DND-41 (cell line): ENCODE measurements at regions not wholly inside any gene's neighbourhood (a gene's known extent, or its start where the extent isn't known, plus 50 kb on each side); places are given as distances from the start of the nearest gene placed in this dataset.

Experiments
- EZH2 ChIP-seq: IDR thresholded peaks from 3 replicates; pipeline ENCODE4 v1.6.1; 2012; ENCODE audit warnings: borderline replicate concordance, low read depth, mild to moderate bottlenecking, moderate library complexity, low read length, inconsistent platforms; ENCODE audit not compliant: severe bottlenecking
- TF ChIP-seq, protein P1 (sequence below): IDR thresholded peaks from 2 replicates; pipeline ENCODE4 v1.5.1; 2012; ENCODE audit warnings: borderline replicate concordance, low read length, moderate library complexity, mild to moderate bottlenecking; ENCODE audit not compliant: poor library complexity, severe bottlenecking; ENCODE audit errors: extremely low read depth

DNA sequence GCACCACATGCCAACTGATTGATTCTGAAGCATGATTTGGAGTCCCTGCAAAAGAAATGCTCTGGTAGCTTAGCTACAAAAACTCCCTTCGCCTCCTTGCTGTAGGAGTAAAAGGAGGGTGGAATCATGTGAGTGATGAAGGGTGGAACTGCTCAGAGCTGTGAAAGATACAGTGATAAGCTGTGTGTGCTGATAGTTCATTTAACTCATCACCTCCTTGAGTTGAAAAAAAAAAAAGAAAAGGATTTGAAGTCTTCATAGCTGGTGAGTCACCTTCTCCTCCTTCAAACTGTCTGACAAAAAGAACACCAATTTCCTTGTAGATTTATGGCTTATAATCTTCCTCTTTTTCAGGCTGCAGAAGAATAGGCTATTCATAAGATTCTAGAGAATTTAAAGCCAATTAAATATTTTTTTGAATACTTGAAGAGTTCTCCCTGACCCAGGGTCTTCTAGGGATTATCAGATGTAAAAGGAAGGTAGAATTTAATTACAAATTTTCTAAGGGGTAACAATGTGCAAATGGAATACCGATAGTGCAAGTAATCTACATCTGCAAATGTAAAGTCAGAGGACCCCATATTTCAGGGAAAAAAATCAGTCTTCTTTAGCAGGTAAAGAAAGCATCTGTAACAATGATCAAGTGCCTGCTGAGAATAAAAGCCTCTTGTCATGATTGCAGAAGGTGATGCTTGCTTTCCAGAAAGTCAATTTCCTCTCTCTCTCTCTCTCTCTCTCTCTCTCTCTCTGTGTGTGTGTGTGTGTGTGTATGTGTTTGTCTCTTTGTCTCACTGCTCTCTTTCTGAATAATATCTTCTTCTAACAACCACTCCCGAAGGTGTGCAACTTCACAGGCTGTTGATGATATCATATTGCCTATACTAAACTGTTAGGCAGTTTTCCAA, 208.8 kb upstream of the VEGFC start:
- TF ChIP-seq, protein P1, sequence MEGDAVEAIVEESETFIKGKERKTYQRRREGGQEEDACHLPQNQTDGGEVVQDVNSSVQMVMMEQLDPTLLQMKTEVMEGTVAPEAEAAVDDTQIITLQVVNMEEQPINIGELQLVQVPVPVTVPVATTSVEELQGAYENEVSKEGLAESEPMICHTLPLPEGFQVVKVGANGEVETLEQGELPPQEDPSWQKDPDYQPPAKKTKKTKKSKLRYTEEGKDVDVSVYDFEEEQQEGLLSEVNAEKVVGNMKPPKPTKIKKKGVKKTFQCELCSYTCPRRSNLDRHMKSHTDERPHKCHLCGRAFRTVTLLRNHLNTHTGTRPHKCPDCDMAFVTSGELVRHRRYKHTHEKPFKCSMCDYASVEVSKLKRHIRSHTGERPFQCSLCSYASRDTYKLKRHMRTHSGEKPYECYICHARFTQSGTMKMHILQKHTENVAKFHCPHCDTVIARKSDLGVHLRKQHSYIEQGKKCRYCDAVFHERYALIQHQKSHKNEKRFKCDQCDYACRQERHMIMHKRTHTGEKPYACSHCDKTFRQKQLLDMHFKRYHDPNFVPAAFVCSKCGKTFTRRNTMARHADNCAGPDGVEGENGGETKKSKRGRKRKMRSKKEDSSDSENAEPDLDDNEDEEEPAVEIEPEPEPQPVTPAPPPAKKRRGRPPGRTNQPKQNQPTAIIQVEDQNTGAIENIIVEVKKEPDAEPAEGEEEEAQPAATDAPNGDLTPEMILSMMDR: no peak
- TF ChIP-seq EZH2: no peak
